SKM-1 (cell line): ENCODE measurements at regions not wholly inside any gene's neighbourhood (a gene's known extent, or its start where the extent isn't known, plus 50 kb on each side); places are given as distances from the start of the nearest gene placed in this dataset.
"Not testable (repeated sequence)": the region's sequence is repeated elsewhere in the genome, so short reads cannot be mapped to it uniquely, and the experiment has no call there.

Source experiments
- DNase-seq: peaks from one replicate; lab custom pipeline; 2025; ENCODE audit not compliant: unreplicated experiment; lab: John Stamatoyannopoulos, UW

- DNase-seq, result not testable (repeated sequence)
These were observed 110.7 kb downstream of the C5orf15 start for GRCh38 chr5:133857595-133858313.

GRCh38 chr5:133854554-133854953, 113.9 kb downstream of the C5orf15 start:
- no peak for DNase-seq

GRCh38 chr5:133853646-133854365, 114.6 kb downstream of the C5orf15 start:
- DNase-seq, result no peak

- no peak for DNase-seq
These were observed 116.9 kb downstream of the C5orf15 start for GRCh38 chr5:133851521-133851920.

GRCh38 chr5:133850811-133851210, 117.6 kb downstream of the C5orf15 start:
- DNase-seq, result no peak

GRCh38 chr5:133849116-133849515, 119.3 kb downstream of the C5orf15 start:
- no peak for DNase-seq

GRCh38 chr5:133848341-133848811, 120.0 kb downstream of the C5orf15 start:
- no peak for DNase-seq

- no peak for DNase-seq
These were observed 120.5 kb downstream of the C5orf15 start for GRCh38 chr5:133847886-133848285.

GRCh38 chr5:133847301-133847700, 121.1 kb downstream of the C5orf15 start:
- no peak for DNase-seq

GRCh38 chr5:133846478-133847226, 121.8 kb downstream of the C5orf15 start:
- DNase-seq, result no peak

GRCh38 chr5:133845271-133845670, 123.2 kb downstream of the C5orf15 start:
- no peak for DNase-seq

GRCh38 chr5:133844836-133845235, 123.6 kb downstream of the C5orf15 start:
- DNase-seq, result no peak

GRCh38 chr5:133843911-133844310, 124.5 kb downstream of the C5orf15 start:
- no peak for DNase-seq

- DNase-seq, result no peak
These were observed 125.4 kb downstream of the C5orf15 start for GRCh38 chr5:133842846-133843611.

GRCh38 chr5:133841831-133842750, 126.3 kb downstream of the C5orf15 start:
- DNase-seq, result no peak

GRCh38 chr5:133840168-133840567, 128.3 kb downstream of the C5orf15 start:
- DNase-seq, result no peak

- no peak for DNase-seq
These were observed 128.7 kb downstream of the C5orf15 start for GRCh38 chr5:133839721-133840120.

GRCh38 chr5:133839090-133839489, 129.3 kb downstream of the C5orf15 start:
- DNase-seq, result no peak

- DNase-seq, result no peak
These were observed 130.1 kb downstream of the C5orf15 start for GRCh38 chr5:133838286-133838685.
